Activated CD4-positive, alpha-beta T cell treated with anti-CD3 and anti-CD28 coated beads, Interleukin-2, amount 10 ng/mL, durations not matched to agents 24 days and 14 days (primary cell): ENCODE measurements at regions not wholly inside any gene's neighbourhood (a gene's known extent, or its start where the extent isn't known, plus 50 kb on each side); places are given as distances from the start of the nearest gene placed in this dataset.

Experiments used
- DNase-seq: peaks from one replicate; pipeline ENCODE4 v3.0.0; 2022
- H3K27ac Mint-ChIP-seq: one replicate; pipeline ENCODE4 v1.8.0; 2022; ENCODE audit warnings: mild to moderate bottlenecking, mixed read lengths
- H3K27me3 Mint-ChIP-seq: one replicate; pipeline ENCODE4 v1.8.0; 2022; ENCODE audit warnings: mixed read lengths
- H3K36me3 Mint-ChIP-seq: one replicate; pipeline ENCODE4 v1.8.0; 2022; ENCODE audit warnings: low read depth, mild to moderate bottlenecking, mixed read lengths
- H3K4me1 Mint-ChIP-seq: one replicate; pipeline ENCODE4 v1.8.0; 2021; ENCODE audit warnings: mixed read lengths
- H3K4me3 Mint-ChIP-seq: one replicate; pipeline ENCODE4 v1.8.0; 2022; ENCODE audit warnings: mild to moderate bottlenecking, moderate library complexity, mixed read lengths
- H3K9me3 Mint-ChIP-seq: one replicate; pipeline ENCODE4 v1.8.0; 2021; ENCODE audit warnings: mixed read lengths
- intact Hi-C: fragments of 100-400 bp; cut with micrococcal nuclease; formaldehyde crosslinking; loops from one replicate; pipeline ENCODE4 v1.15.1; 2023

DNA sequence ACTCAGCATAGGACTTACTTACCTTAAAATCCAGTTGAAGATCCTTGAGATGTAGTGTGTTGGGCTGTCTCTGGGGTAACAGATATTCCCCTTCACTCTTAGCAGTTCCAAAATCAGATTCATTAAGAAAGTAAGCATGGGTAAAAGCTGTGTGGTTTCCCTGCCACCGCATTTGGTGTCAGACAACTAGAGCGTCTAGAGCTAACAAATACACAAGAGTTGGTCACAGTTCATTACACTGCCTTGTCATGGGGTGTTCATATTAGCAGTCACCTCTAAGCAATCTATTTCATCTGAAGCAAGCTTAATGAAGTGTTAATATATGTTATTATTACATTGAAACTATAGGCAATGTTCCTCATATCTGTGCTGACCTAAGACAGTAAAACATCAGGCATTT is 342.8 kb downstream of the PPARGC1A start:
- Mint-ChIP-seq H3K9me3 (no peaks in the 10 kb centered on the region), H3K27ac (no peak overlapping the region), H3K27me3 (no peaks in the 10 kb centered on the region), H3K36me3 (no peaks in the 10 kb centered on the region), H3K4me1 (no peaks in the 10 kb centered on the region), H3K4me3 (no peak overlapping the region)
- intact Hi-C loops = no loop called here
- no peak for DNase-seq

DNA sequence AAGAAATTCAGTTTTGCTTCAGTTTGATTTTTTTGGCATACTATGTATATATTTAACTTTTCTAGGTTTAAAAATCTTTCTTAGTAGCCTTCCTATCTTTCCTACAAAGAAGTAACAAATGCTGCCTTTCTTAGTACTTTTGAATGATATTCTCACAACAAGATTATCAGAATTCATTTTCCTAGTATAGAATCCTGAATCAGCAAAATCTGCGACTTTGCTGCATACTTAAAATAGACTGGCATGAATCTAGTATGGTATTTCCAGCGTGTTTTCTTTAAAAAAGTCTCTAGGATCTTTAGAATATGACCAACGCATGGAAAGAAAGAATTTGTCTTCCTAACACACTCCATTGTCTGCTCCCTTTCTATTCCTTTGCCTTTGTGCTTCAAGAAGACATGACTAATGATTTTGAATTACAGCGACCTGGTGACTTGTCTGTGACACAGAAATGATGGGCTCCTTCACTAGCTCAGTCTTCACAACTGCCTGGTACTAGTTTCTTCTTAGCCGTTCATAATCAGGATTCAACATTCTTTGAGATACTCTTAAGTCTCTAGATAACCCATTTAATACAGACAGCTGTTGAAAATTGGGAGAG is 349.8 kb downstream of the PPARGC1A start:
- no peaks in the 10 kb centered on the region for H3K9me3 Mint-ChIP-seq
- no peaks in the 10 kb centered on the region for H3K27me3 Mint-ChIP-seq
- H3K36me3 Mint-ChIP-seq = no peaks in the 10 kb centered on the region
- intact Hi-C loops = no loop called here
- no peak for DNase-seq
- H3K4me1 Mint-ChIP-seq = no peaks in the 10 kb centered on the region
- H3K4me3 Mint-ChIP-seq = no peak overlapping the region
- no peak overlapping the region for H3K27ac Mint-ChIP-seq

GRCh38 chr4:23533859-23534258 is 356.0 kb downstream of the PPARGC1A start:
- H3K4me1 Mint-ChIP-seq = no peaks in the 10 kb centered on the region
- H3K36me3 Mint-ChIP-seq = no peaks in the 10 kb centered on the region
- intact Hi-C loops = no loop called here
- no peak for DNase-seq
- no peaks in the 10 kb centered on the region for H3K27me3 Mint-ChIP-seq
- no peaks in the 10 kb centered on the region for H3K9me3 Mint-ChIP-seq
- no peak overlapping the region for H3K4me3 Mint-ChIP-seq
- H3K27ac Mint-ChIP-seq = no peak overlapping the region

- H3K4me3 Mint-ChIP-seq = no peak overlapping the region
- no peaks in the 10 kb centered on the region for H3K4me1 Mint-ChIP-seq
- H3K27me3 Mint-ChIP-seq = no peaks in the 10 kb centered on the region
- no peaks in the 10 kb centered on the region for H3K9me3 Mint-ChIP-seq
- DNase-seq = no peak
- no peaks in the 10 kb centered on the region for H3K36me3 Mint-ChIP-seq
- intact Hi-C loops = no loop called here
- H3K27ac Mint-ChIP-seq = no peak overlapping the region
These were observed 373.1 kb downstream of the PPARGC1A start for GRCh38 chr4:23516716-23517115.

DNA sequence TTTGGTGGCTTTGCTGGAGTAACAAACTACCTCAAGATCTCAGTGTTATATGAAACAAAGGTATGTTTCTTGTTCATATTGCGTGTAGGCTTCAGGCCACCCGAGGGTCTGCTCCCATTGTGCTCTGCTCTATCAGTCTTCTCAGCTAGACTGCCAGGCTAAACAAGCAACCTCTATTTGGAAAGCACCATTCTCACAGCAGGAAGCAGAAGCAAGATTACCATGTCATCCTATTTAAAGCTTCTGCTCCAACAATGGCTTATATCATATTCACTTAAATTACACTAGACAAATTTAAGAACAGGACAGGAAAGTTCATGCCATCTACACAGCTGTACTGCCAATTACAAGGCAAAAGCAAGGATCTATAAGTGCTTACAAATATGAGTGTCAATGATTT is 385.8 kb downstream of the PPARGC1A start:
- Mint-ChIP-seq H3K27me3 (no peaks in the 10 kb centered on the region), H3K4me3 (no peak overlapping the region), H3K27ac (no peak overlapping the region), H3K4me1 (no peaks in the 10 kb centered on the region), H3K9me3 (no peaks in the 10 kb centered on the region), H3K36me3 (no peaks in the 10 kb centered on the region)
- intact Hi-C loops = no loop called here
- DNase-seq = no peak

DNA sequence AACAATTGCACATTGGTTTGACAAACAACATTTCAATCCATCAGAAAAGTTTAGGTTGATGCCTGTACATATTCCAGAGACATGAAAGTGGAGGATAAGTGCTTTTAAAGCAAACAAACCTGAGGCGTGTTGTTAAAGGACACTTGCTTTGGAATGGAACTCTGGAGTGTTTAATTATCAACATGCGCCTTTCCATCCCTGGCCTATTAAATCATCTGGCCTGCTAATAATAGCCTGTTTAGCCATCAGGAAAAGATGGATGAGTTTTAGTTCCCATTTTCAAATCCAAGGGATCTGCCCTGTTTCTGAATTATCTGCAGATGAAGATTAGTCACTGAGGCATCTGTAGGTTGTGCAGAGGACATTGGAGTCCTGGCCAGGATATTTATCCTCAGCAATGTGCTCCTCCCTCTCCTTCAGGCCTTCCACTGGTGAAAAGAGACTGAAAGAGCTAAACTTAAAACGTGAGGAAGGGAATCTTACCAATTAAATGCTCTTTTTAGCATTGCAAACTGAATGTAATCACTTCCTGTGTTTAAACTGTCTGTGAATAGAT is 388.9 kb downstream of the PPARGC1A start:
- intact Hi-C loops = no loop called here
- Mint-ChIP-seq H3K4me1 (no peaks in the 10 kb centered on the region), H3K4me3 (no peak overlapping the region), H3K9me3 (no peaks in the 10 kb centered on the region), H3K27ac (no peak overlapping the region), H3K36me3 (no peaks in the 10 kb centered on the region), H3K27me3 (no peaks in the 10 kb centered on the region)
- no peak for DNase-seq

GRCh38 chr4:23485801-23486200 is 404.0 kb downstream of the PPARGC1A start:
- Mint-ChIP-seq H3K4me3 (no peak overlapping the region), H3K9me3 (no peaks in the 10 kb centered on the region)
- intact Hi-C loops = no loop called here

DNA sequence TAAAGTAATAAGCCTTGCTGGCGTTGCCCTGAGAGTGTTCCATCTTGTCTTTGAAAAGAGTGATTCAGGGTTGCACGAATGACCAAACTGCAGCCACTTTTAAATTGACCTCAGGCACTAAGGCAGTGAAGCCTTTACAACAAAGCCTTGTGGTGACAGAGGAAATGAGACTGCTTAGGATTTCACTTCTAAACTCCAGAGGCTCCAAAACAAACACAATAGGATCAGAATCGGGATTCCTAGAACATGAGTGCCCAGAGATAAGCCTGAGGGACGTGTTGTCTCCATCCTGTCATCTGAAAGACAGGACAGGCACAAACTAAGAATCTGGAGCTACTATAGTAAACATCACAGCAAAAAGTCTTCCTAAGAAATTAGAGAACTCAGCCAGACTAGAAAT is 405.2 kb downstream of the PPARGC1A start:
- Mint-ChIP-seq H3K27ac (no peak overlapping the region), H3K4me1 (no peaks in the 10 kb centered on the region), H3K4me3 (no peak overlapping the region), H3K9me3 (no peaks in the 10 kb centered on the region), H3K36me3 (no peaks in the 10 kb centered on the region), H3K27me3 (no peaks in the 10 kb centered on the region)
- no peak for DNase-seq
- intact Hi-C loops = no loop called here

More at GRCh38 chr4:23485801-23486200, 404.0 kb downstream of the PPARGC1A start:
- H3K27me3 Mint-ChIP-seq = no peaks in the 10 kb centered on the region
- no peaks in the 10 kb centered on the region for H3K36me3 Mint-ChIP-seq
- H3K27ac Mint-ChIP-seq = no peak overlapping the region
- no peak for DNase-seq
- H3K4me1 Mint-ChIP-seq = no peaks in the 10 kb centered on the region

DNA sequence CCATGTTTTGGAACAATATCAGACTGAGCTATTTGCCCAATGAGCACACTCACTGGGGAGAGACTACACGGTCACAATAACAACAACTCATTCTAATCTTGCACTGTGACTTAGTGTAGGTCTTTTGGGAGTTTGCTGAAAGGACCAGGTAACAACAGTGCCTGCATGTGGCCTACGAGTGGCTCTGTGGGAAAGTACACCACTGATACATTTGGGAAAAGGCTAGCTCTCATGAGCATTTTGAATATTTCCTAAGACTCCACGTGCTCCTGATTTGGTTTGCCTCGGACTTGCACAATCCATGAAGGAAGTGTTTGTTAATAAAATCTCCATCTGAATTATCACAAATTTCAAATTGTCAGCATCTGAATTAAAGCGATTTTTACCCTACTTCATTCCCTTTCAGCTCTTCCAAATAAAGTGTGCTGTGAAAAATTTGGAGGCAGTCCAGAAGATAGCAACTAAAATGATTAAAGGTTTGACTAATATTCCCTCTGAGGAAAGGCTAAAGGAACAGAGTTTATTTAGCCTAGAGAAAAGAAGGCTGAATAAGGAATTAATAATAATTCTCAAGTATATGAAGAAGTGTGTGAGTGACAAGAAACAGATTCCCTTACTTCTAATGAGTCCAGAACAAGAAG is 406.4 kb downstream of the PPARGC1A start:
- Mint-ChIP-seq H3K27me3 (no peaks in the 10 kb centered on the region), H3K9me3 (no peaks in the 10 kb centered on the region), H3K27ac (no peak overlapping the region), H3K36me3 (no peaks in the 10 kb centered on the region), H3K4me3 (no peak overlapping the region), H3K4me1 (no peaks in the 10 kb centered on the region)
- intact Hi-C loops = no loop called here
- no peak for DNase-seq

DNA sequence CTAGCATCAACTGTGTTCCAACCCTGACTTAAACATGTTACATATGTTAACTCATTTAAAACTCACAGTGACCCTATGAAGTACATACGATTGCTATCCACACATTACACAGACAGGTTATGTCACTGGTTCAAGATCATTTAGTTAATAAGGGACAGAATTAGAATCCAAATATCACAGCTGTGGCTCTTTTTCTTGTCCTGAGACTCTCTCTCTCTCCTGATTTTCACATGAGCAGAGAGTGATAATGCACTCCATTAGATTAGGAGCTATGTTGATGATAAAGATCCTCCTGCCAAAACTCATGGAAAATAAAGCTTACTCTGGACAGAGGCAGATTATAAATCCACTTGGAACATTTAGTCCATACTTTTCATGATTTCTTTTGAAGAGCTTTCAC is 408.3 kb downstream of the PPARGC1A start:
- intact Hi-C loops = no loop called here
- Mint-ChIP-seq H3K4me3 (no peak overlapping the region), H3K9me3 (no peaks in the 10 kb centered on the region), H3K36me3 (no peaks in the 10 kb centered on the region), H3K27ac (no peak overlapping the region), H3K27me3 (no peaks in the 10 kb centered on the region), H3K4me1 (no peaks in the 10 kb centered on the region)
- DNase-seq = no peak

- H3K27me3 Mint-ChIP-seq = no peaks in the 10 kb centered on the region
- H3K36me3 Mint-ChIP-seq = no peaks in the 10 kb centered on the region
- H3K9me3 Mint-ChIP-seq = no peaks in the 10 kb centered on the region
- intact Hi-C loops = no loop called here
- no peak overlapping the region for H3K27ac Mint-ChIP-seq
- H3K4me1 Mint-ChIP-seq = no peaks in the 10 kb centered on the region
- no peak for DNase-seq
- H3K4me3 Mint-ChIP-seq = no peak overlapping the region
These were observed 411.9 kb downstream of the PPARGC1A start for GRCh38 chr4:23477905-23478304.

DNA sequence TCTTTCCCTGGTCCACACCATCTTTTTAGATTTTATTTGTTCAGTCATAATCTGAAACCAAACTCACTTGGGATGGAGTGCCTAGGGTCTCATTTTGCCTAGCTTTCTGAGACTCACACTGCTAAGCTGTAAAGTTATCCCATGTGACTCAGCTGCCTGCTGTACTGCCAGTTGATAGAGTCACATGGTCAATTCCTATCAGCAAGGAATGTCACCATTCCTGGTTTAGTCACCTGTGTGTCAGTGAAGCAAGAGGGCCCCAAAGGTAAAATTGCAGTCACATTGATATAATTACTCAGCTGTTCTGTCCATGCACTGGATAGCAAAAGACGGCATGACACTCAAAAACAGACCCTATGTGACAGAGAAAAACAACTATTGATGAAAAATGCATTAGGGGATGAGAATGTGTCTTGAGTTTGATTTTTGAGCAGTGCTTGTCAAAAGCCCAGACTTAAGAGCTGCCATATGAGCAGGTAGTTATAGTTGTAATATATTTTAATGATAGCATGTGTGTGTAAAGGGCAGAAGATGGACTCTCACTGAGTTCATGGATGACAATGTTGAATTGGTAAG is 413.2 kb downstream of the PPARGC1A start:
- intact Hi-C loops = no loop called here
- no peaks in the 10 kb centered on the region for H3K27me3 Mint-ChIP-seq
- no peak overlapping the region for H3K4me3 Mint-ChIP-seq
- H3K9me3 Mint-ChIP-seq = no peaks in the 10 kb centered on the region
- H3K36me3 Mint-ChIP-seq = no peaks in the 10 kb centered on the region
- no peak overlapping the region for H3K27ac Mint-ChIP-seq
- no peaks in the 10 kb centered on the region for H3K4me1 Mint-ChIP-seq
- DNase-seq = no peak

GRCh38 chr4:23463071-23463470 is 426.8 kb downstream of the PPARGC1A start:
- H3K9me3 Mint-ChIP-seq = no peaks in the 10 kb centered on the region
- intact Hi-C loops = no loop called here
- DNase-seq = no peak
- H3K36me3 Mint-ChIP-seq = no peaks in the 10 kb centered on the region
- no peak overlapping the region for H3K4me3 Mint-ChIP-seq
- no peaks in the 10 kb centered on the region for H3K27me3 Mint-ChIP-seq
- no peak overlapping the region for H3K27ac Mint-ChIP-seq
- no peaks in the 10 kb centered on the region for H3K4me1 Mint-ChIP-seq

GRCh38 chr4:23458054-23458453 is 431.8 kb downstream of the PPARGC1A start:
- Mint-ChIP-seq H3K27ac (no peak overlapping the region), H3K9me3 (no peaks in the 10 kb centered on the region), H3K4me3 (no peak overlapping the region), H3K36me3 (no peaks in the 10 kb centered on the region), H3K4me1 (no peaks in the 10 kb centered on the region), H3K27me3 (no peaks in the 10 kb centered on the region)
- intact Hi-C loops = no loop called here
- DNase-seq = no peak
